ENCODE measurements at regions not wholly inside any gene's neighbourhood (a gene's known extent, or its start where the extent isn't known, plus 50 kb on each side); places are given as distances from the start of the nearest gene placed in this dataset.
"Not testable (repeated sequence)": the region's sequence is repeated elsewhere in the genome, so short reads cannot be mapped to it uniquely, and the experiment has no call there.

GRCh38 chr4:155450676-155451075 lies 73.9 kb upstream of the MAP9 start:
- no peak for DNase-seq (ENCODE audit: low read depth)

GRCh38 chr4:155445306-155445705 lies 68.5 kb upstream of the MAP9 start:
- no peak for DNase-seq (ENCODE audit: low read depth)

GRCh38 chr4:155444721-155445120 lies 68.0 kb upstream of the MAP9 start:
- DNase-seq (ENCODE audit: low read depth) = no peak

- DNase-seq (ENCODE audit: low read depth) = peak; percentile 80
These were observed 65.7 kb upstream of the MAP9 start for GRCh38 chr4:155442267-155443105.

- DNase-seq (ENCODE audit: low read depth) = no peak
These were observed 64.7 kb upstream of the MAP9 start for GRCh38 chr4:155441475-155441874.

GRCh38 chr4:155439760-155440159 lies 63.0 kb upstream of the MAP9 start:
- not testable (repeated sequence) for DNase-seq (ENCODE audit: low read depth)

- no peak for DNase-seq (ENCODE audit: low read depth)
These were observed 58.1 kb upstream of the MAP9 start for GRCh38 chr4:155434904-155435303.

GRCh38 chr4:155434366-155434765 lies 57.6 kb upstream of the MAP9 start:
- DNase-seq (ENCODE audit: low read depth) = no peak

GRCh38 chr4:155433636-155434360 lies 57.0 kb upstream of the MAP9 start:
- peak; percentile 79 for DNase-seq (ENCODE audit: low read depth)

- DNase-seq (ENCODE audit: low read depth) = no peak
These were observed 54.4 kb upstream of the MAP9 start for GRCh38 chr4:155430895-155431795.

GRCh38 chr4:155428128-155428527 lies 51.4 kb upstream of the MAP9 start:
- no peak for DNase-seq (ENCODE audit: low read depth)

GRCh38 chr4:155426953-155427352 lies 50.2 kb upstream of the MAP9 start:
- DNase-seq (ENCODE audit: low read depth) = no peak
